ENCODE measurements at regions not wholly inside any gene's neighbourhood (a gene's known extent, or its start where the extent isn't known, plus 50 kb on each side); places are given as distances from the start of the nearest gene placed in this dataset.

DNA sequence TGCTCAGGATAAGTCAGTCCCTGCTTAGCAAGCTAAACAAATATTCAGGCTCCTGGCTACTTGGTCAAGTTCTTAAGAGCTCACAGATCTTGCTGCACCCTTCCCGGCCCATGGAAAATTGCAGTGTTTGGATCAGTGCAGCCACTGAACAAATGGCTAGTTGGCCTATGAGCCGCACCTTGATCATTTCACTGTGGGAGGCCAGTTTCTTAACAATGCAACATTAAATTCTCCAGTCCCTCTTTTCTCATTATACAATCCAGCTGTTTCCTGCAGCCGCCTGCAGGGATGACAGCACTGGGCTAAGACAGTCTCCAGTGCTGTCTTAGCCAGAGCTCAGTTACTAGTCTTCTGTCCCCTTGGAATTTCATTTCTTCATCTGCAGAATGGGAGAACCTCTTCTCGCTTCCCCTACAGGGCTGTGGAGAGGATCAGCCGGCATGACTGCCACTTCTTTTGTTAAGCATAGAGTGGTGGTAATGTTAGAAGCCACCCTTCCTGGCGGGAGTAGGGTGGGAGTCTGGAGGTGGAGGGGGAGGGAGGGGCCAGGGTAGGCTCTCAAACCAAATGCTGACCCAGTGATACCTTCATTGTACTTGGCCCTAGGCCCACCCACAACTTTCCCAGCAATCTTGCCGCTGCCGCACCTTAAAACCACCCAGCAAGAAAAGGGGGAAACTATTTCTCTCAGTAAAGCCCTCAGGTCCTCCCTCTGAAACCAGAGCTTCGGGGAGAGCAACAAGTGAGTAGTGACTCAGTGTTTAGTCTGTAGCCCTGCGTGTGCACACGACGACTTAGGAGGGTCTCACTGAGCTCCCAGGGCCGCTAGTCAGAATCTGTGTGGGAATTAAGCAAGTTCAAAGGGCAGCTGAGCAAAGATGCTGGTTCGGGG is 145.7 kb downstream of the NUAK1 start:
- Histone ChIP-seq H4K91ac (ENCODE audit: low read depth, low read length) (peak overlapping the region; percentile 85), H3K79me2 (ENCODE audit: control insufficient read depth, insufficient read depth, low read length, poor library complexity) (no peaks in the 10 kb centered on the region), H3K14ac (ENCODE audit: low read length) (peak overlapping the region; percentile 79), H3K27me3 (ENCODE audit: insufficient read depth, low read length) (no peaks in the 10 kb centered on the region), H2BK120ac (ENCODE audit: insufficient read depth, low read length, poor library complexity) (peak overlapping the region; percentile 92), H4K12ac (ENCODE audit: low read depth, low read length) (no peak overlapping the region), H3K4me1 (ENCODE audit: control insufficient read depth in 1 of 2, insufficient read depth in 2 of 2, low read length in 2 of 2) (peaks cover 13% of the 10 kb centered on the region in 2 experiments), H2BK5ac (ENCODE audit: low read depth, low read length, poor library complexity) (peak overlapping the region; percentile 75), H2BK12ac (ENCODE audit: low read length) (peak overlapping the region; percentile 91), H3K18ac (ENCODE audit: low read length) (peak overlapping the region; percentile 63), H3K4ac (ENCODE audit: low read depth, low read length) (peak overlapping the region; percentile 43), H2AFZ (ENCODE audit: insufficient read depth, low read length, poor library complexity) (peak overlapping the region; percentile 37), H2AK5ac (ENCODE audit: low read length) (peak overlapping the region; percentile 67), H4K8ac (ENCODE audit: low read depth, low read length) (peak overlapping the region; percentile 78), H3K9ac (ENCODE audit: low read length) (no peak overlapping the region), H3K9me3 (ENCODE audit: insufficient read depth, low read depth, low read length) (peaks cover 2% of the 10 kb centered on the region), H3K4me2 (ENCODE audit: low read length) (no peak overlapping the region), H3K79me1 (ENCODE audit: low read length) (peaks cover 11% of the 10 kb centered on the region), H3K36me3 (ENCODE audit: control insufficient read depth in 1 of 2, insufficient read depth in 2 of 2, low read length in 2 of 2) (no peaks in the 10 kb centered on the region), H3K23ac (ENCODE audit: low read length) (no peak overlapping the region), H3K4me3 (ENCODE audit: low read depth, low read length) (no peak overlapping the region), H3K27ac (ENCODE audit: low read depth, low read length) (peak overlapping the region; percentile 68)
- no CpG with 5 or more reads among the region's 14 CpGs for WGBS (ENCODE audit: extremely low coverage, insufficient coverage, insufficient read length)
- DNase-seq, result no peak

DNA sequence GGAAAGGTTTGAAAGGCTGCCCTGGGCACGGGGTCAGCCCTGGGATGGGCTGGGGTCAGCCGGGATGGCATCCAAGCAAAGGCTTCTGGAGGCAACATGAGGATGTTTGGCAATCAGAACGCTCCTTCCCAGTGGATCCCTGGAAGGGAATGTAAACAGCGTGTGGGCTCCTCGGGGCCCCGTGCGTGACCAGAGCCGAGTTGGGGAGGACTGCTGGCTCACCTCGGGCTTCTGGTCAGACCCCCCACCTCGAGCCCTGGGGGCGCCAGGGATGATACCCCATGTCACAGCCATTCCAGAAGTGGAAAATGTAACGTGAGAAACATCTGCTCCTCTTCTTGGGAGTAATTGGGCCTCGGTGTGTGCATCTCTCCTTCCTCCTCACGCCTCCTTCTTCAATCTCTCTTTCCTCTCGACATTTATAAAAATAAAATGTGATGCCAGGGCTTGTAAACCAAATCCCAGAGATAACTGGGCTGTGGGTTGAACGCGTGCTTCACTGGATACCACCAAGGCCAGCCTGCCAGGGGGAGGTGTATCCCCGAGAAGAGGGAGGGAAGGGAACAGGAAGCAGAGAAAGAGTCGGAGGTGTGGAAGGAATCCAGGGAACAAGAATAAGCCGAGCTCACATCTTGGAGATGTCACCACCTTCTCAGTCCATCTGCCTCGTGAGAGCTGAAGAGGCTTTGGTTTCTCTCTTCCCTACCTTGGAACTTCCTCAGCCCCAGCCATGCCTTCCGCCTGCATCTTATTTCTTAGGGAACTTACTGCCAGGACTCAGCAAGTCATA is 144.8 kb downstream of the NUAK1 start:
- peaks cover 11% of the 10 kb centered on the region for H3K79me1 ChIP-seq (ENCODE audit: low read length)
- peaks cover 2% of the 10 kb centered on the region for H3K9me3 ChIP-seq (ENCODE audit: insufficient read depth, low read depth, low read length)

DNA sequence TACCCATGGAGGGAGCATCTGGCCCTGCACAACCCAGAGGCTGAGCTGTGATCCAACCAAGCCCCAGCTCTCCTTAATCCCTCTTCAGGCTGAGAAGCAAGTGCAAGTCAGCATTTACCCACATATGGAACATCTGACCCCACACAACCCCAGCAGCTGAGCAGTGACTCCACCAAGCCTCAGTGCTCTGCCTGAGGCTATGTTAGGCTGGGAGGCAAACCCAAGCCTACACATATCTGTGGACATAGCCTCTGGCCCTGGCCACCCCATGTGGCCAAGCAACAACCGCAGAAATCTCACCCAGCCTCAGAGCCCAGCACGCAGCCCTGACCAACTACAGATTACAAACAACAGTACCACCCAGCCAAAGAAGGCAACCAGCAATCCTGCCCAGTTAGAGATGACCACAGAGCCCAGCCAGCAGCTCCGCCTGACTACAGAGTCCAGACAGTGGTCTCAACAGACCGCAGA is 142.8 kb downstream of the NUAK1 start:
- Histone ChIP-seq H3K23ac (ENCODE audit: low read length) (no peak overlapping the region), H3K4me2 (ENCODE audit: low read length) (no peak overlapping the region), H3K27me3 (ENCODE audit: insufficient read depth, low read length) (no peaks in the 10 kb centered on the region), H3K27ac (ENCODE audit: low read depth, low read length) (no peak overlapping the region), H3K79me1 (ENCODE audit: low read length) (peaks cover 9% of the 10 kb centered on the region), H4K12ac (ENCODE audit: low read depth, low read length) (no peak overlapping the region), H3K36me3 (ENCODE audit: control insufficient read depth in 1 of 2, insufficient read depth in 2 of 2, low read length in 2 of 2) (no peaks in the 10 kb centered on the region), H3K14ac (ENCODE audit: low read length) (no peak overlapping the region), H2BK120ac (ENCODE audit: insufficient read depth, low read length, poor library complexity) (no peak overlapping the region), H2BK12ac (ENCODE audit: low read length) (peak overlapping the region; percentile 29), H3K9me3 (ENCODE audit: insufficient read depth, low read depth, low read length) (peaks cover 2% of the 10 kb centered on the region), H4K91ac (ENCODE audit: low read depth, low read length) (no peak overlapping the region), H3K4me1 (ENCODE audit: control insufficient read depth in 1 of 2, insufficient read depth in 2 of 2, low read length in 2 of 2) (peaks cover 13 to 16% of the 10 kb centered on the region in 2 experiments), H3K9ac (ENCODE audit: low read length) (no peak overlapping the region), H4K8ac (ENCODE audit: low read depth, low read length) (no peak overlapping the region), H3K18ac (ENCODE audit: low read length) (no peak overlapping the region), H3K4me3 (ENCODE audit: low read depth, low read length) (no peak overlapping the region), H3K4ac (ENCODE audit: low read depth, low read length) (no peak overlapping the region), H2AK5ac (ENCODE audit: low read length) (no peak overlapping the region), H3K79me2 (ENCODE audit: control insufficient read depth, insufficient read depth, low read length, poor library complexity) (no peaks in the 10 kb centered on the region), H2BK5ac (ENCODE audit: low read depth, low read length, poor library complexity) (no peak overlapping the region), H2AFZ (ENCODE audit: insufficient read depth, low read length, poor library complexity) (no peak overlapping the region)
- no CpG with 5 or more reads among the region's 4 CpGs for WGBS (ENCODE audit: extremely low coverage, insufficient coverage, insufficient read length)
- DNase-seq, result peak; percentile 83 to 96

More for the DNA sequence above, 144.8 kb downstream of the NUAK1 start:
- Histone ChIP-seq H4K91ac (ENCODE audit: low read depth, low read length) (peak overlapping the region; percentile 85), H3K23ac (ENCODE audit: low read length) (no peak overlapping the region), H3K9ac (ENCODE audit: low read length) (no peak overlapping the region), H3K27me3 (ENCODE audit: insufficient read depth, low read length) (no peaks in the 10 kb centered on the region), H3K4me2 (ENCODE audit: low read length) (no peak overlapping the region), H3K4me3 (ENCODE audit: low read depth, low read length) (no peak overlapping the region), H2BK5ac (ENCODE audit: low read depth, low read length, poor library complexity) (peak overlapping the region; percentile 75), H3K14ac (ENCODE audit: low read length) (peak overlapping the region; percentile 79), H3K4ac (ENCODE audit: low read depth, low read length) (peak overlapping the region; percentile 43), H2AK5ac (ENCODE audit: low read length) (peak overlapping the region; percentile 67), H3K18ac (ENCODE audit: low read length) (peak overlapping the region; percentile 63), H4K8ac (ENCODE audit: low read depth, low read length) (peak overlapping the region; percentile 78), H4K12ac (ENCODE audit: low read depth, low read length) (no peak overlapping the region), H2BK120ac (ENCODE audit: insufficient read depth, low read length, poor library complexity) (peak overlapping the region; percentile 92), H3K4me1 (ENCODE audit: control insufficient read depth in 1 of 2, insufficient read depth in 2 of 2, low read length in 2 of 2) (peaks cover 13% of the 10 kb centered on the region in 2 experiments), H3K79me2 (ENCODE audit: control insufficient read depth, insufficient read depth, low read length, poor library complexity) (no peaks in the 10 kb centered on the region), H3K27ac (ENCODE audit: low read depth, low read length) (peak overlapping the region; percentile 16), H2BK12ac (ENCODE audit: low read length) (peak overlapping the region; percentile 91), H3K36me3 (ENCODE audit: control insufficient read depth in 1 of 2, insufficient read depth in 2 of 2, low read length in 2 of 2) (no peaks in the 10 kb centered on the region), H2AFZ (ENCODE audit: insufficient read depth, low read length, poor library complexity) (peak overlapping the region; percentile 37)
- WGBS (ENCODE audit: extremely low coverage, insufficient coverage, insufficient read length), result no CpG with 5 or more reads among the region's 22 CpGs
- no peak for DNase-seq

DNA sequence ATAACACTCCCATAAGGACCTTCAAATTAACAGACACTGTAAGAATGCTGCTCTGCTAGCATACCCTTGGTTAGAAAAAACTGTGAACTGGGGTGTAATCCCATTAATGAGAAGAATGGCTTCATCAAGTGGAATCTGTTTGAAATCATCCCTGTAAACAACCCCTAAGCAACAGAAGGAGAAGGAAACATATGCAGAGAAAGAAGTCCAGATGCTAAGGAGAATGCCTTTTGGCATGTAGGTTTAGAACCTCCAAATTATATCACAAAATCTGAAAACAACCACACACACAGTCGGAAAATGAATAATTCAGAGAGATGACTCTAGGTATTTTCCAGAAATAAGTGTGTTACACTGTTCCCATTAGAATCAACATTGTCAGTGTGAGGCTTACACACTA is 140.2 kb downstream of the NUAK1 start:
- Histone ChIP-seq H3K27ac (ENCODE audit: low read depth, low read length) (no peak overlapping the region), H2BK12ac (ENCODE audit: low read length) (no peak overlapping the region), H3K9me3 (ENCODE audit: insufficient read depth, low read depth, low read length) (peaks cover 4% of the 10 kb centered on the region), H3K4ac (ENCODE audit: low read depth, low read length) (no peak overlapping the region), H3K27me3 (ENCODE audit: insufficient read depth, low read length) (no peaks in the 10 kb centered on the region), H2BK5ac (ENCODE audit: low read depth, low read length, poor library complexity) (no peak overlapping the region), H3K4me1 (ENCODE audit: control insufficient read depth in 1 of 2, insufficient read depth in 2 of 2, low read length in 2 of 2) (peaks cover 6 to 9% of the 10 kb centered on the region in 2 experiments), H4K91ac (ENCODE audit: low read depth, low read length) (no peak overlapping the region), H3K36me3 (ENCODE audit: control insufficient read depth in 1 of 2, insufficient read depth in 2 of 2, low read length in 2 of 2) (no peaks in the 10 kb centered on the region), H3K14ac (ENCODE audit: low read length) (no peak overlapping the region), H3K4me3 (ENCODE audit: low read depth, low read length) (no peak overlapping the region), H4K8ac (ENCODE audit: low read depth, low read length) (no peak overlapping the region), H2AK5ac (ENCODE audit: low read length) (no peak overlapping the region), H3K79me1 (ENCODE audit: low read length) (peaks cover 5% of the 10 kb centered on the region), H4K12ac (ENCODE audit: low read depth, low read length) (no peak overlapping the region), H3K23ac (ENCODE audit: low read length) (no peak overlapping the region), H2BK120ac (ENCODE audit: insufficient read depth, low read length, poor library complexity) (no peak overlapping the region), H3K9ac (ENCODE audit: low read length) (no peak overlapping the region), H3K4me2 (ENCODE audit: low read length) (no peak overlapping the region), H3K79me2 (ENCODE audit: control insufficient read depth, insufficient read depth, low read length, poor library complexity) (no peaks in the 10 kb centered on the region), H3K18ac (ENCODE audit: low read length) (no peak overlapping the region), H2AFZ (ENCODE audit: insufficient read depth, low read length, poor library complexity) (no peak overlapping the region)
- DNase-seq, result no peak
- no CpG with 5 or more reads among the region's 1 CpG for WGBS (ENCODE audit: extremely low coverage, insufficient coverage, insufficient read length)
